ENCODE measurements at regions not wholly inside any gene's neighbourhood (a gene's known extent, or its start where the extent isn't known, plus 50 kb on each side); places are given as distances from the start of the nearest gene placed in this dataset.
A peak's percentile ranks its signal among the peaks of the same experiment; 100 is the strongest.
"Not testable (repeated sequence)": the region's sequence is repeated elsewhere in the genome, so short reads cannot be mapped to it uniquely, and the experiment has no call there.

DNA sequence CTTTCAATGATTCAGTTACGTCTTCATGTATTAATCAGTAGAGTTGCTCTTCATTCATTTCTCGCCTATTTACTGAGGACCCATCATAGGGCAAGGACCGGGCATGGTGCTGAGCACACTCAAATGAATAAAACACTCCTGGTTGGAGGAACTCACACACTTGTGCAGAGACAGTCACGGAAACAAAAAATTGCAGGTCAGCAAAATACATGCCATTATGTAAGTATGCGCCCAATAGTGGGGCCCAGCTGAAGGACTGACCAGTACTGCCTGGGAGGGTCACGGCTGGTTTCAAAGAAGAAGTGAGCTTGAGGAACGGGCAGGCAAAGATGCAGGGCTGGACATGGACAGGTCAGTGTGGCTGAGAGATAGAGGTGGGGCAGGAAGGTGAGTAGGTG lies 102.9 kb downstream of the DDX1 start:
- no peak for ATAC-seq (ENCODE audit: low FRiP score in 2 of 2)
- H3K9me3 ChIP-seq = no peaks in the 10 kb centered on the region
- no peaks in the 10 kb centered on the region for H3K36me3 ChIP-seq
- 83 to 87% methylated on average over 7 of the region's 7 CpGs for WGBS, 2 donors
- no peak for TF ChIP-seq POLR2AphosphoS5 (IDR thresholded peaks at IDR 0.05)
- TF ChIP-seq EP300 (IDR thresholded peaks at IDR 0.05) = no peak
- no peak for TF ChIP-seq POLR2A (IDR thresholded peaks at IDR 0.05)
- no peak for TF ChIP-seq CTCF (IDR thresholded peaks at IDR 0.05)
- H3K27ac ChIP-seq = no peak overlapping the region
- no peak overlapping the region for H3K4me3 ChIP-seq
- no peak for DNase-seq
- no peaks in the 10 kb centered on the region for H3K27me3 ChIP-seq
- H3K4me1 ChIP-seq = no peaks in the 10 kb centered on the region

DNA sequence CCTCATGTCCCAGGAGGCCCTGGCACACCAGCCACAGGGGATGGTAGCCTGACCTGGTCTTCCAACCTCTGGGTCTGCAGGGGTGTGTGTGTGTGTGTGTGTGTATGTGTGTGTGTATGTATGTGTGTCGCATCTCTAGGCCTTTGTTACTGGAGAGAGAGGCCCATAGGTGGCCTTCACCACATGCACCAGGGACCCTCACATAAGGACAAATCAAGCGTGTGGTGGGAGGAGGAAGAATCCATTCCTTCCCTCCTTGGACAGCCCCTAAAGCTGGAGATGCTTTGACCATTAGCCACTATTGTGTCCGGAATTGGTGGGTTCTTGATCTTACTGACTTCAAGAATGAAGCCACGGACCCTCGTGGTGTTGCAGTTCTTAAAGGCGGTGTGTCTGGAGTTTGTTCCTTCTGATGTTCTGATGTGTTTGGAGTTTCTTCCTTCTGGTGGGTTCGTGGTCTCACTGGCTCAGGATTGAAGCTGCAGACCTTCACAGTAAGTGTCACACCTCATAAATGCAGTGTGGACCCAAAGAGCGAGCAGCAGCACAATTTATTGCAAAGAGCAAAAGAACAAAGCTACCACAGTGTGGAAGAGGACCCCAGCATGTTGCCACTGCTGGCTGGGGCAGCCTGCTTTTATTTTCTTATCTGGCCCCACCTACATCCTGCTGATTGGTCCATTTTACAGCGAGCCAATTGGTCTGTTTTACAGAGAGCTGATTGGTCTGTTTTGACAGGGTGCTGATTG lies 104.1 kb downstream of the DDX1 start:
- no peaks in the 10 kb centered on the region for H3K27me3 ChIP-seq
- DNase-seq (no peak), ATAC-seq (ENCODE audit: low FRiP score in 2 of 2) (no peak)
- H3K4me1 ChIP-seq = peaks cover 0 to 2% (median 0%) of the 10 kb centered on the region in 4 donors
- H3K9me3 ChIP-seq = no peaks in the 10 kb centered on the region
- no peak for TF ChIP-seq CTCF (IDR thresholded peaks at IDR 0.05)
- no peak for TF ChIP-seq POLR2AphosphoS5 (IDR thresholded peaks at IDR 0.05)
- TF ChIP-seq POLR2A (IDR thresholded peaks at IDR 0.05) = no peak
- no peak for TF ChIP-seq EP300 (IDR thresholded peaks at IDR 0.05)
- 87 to 90% methylated on average over 8 to 9 of the region's 9 CpGs for WGBS, 2 donors
- H3K36me3 ChIP-seq = no peaks in the 10 kb centered on the region
- H3K27ac ChIP-seq = no peak overlapping the region
- H3K4me3 ChIP-seq = no peak overlapping the region

GRCh38 chr2:15696606-15697170 lies 105.0 kb downstream of the DDX1 start:
- 93 to 97% methylated on average over 19 to 26 of the region's 32 CpGs for WGBS, 2 donors
- H3K27me3 ChIP-seq; H3K27ac ChIP-seq; H3K4me3 ChIP-seq; H3K36me3 ChIP-seq; H3K4me1 ChIP-seq; H3K9me3 ChIP-seq; ATAC-seq (ENCODE audit: low FRiP score in 2 of 2): not testable (repeated sequence)
- DNase-seq = peak in 1 of 2 donors; percentile 74

- ATAC-seq (ENCODE audit: low FRiP score in 2 of 2) (no peak), DNase-seq (no peak)
- H3K36me3 ChIP-seq = no peaks in the 10 kb centered on the region
- H3K4me3 ChIP-seq = no peak overlapping the region
- no peaks in the 10 kb centered on the region for H3K27me3 ChIP-seq
- no peak overlapping the region for H3K27ac ChIP-seq
- no peaks in the 10 kb centered on the region for H3K9me3 ChIP-seq
- peaks cover 4 to 15% (median 6%) of the 10 kb centered on the region in 4 donors for H3K4me1 ChIP-seq
- WGBS, 2 donors = 85 to 95% methylated on average over 2 of the region's 2 CpGs
- no peak for TF ChIP-seq EP300 (IDR thresholded peaks at IDR 0.05)
- no peak for TF ChIP-seq POLR2AphosphoS5 (IDR thresholded peaks at IDR 0.05)
- TF ChIP-seq POLR2A (IDR thresholded peaks at IDR 0.05) = no peak
- TF ChIP-seq CTCF (IDR thresholded peaks at IDR 0.05) = no peak
Observed at GRCh38 chr2:15700131-15700530, 108.5 kb downstream of the DDX1 start.

DNA sequence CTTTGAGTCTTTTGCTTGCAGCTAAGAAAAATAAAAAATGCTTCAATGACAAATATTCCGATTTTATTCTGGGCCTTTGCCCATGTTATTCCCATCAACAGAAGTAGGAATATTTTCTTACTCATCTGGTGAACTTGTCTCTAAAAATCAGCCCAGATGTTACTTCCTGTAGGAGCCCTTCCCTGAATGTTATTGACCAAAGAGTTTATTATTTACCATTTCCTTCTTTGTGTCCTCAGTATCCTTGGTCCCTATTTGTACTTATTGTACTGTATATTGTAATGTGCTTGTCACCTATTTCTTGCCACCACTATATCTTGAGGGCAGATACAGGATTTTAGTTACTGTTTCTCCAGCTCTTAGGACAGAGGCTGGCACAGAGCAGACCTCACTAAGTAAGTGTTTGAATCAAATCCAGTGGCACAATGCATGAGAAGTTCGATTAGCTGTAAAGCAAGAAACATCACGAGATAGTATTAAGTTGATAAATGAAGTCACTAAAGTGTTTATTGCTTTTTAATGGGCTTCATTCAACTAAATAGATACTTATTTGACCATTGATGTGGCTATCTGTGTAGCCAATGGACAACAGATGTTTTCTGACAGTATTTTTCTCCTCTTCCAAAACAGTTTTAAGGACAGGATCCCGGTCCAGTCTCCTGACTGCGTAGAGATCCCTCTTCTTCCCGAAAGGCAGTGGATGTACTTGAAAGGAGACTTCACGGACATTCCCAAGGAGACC lies 109.1 kb downstream of the DDX1 start:
- ATAC-seq (ENCODE audit: low FRiP score in 2 of 2) (no peak), DNase-seq (no peak)
- no peak for TF ChIP-seq POLR2AphosphoS5 (IDR thresholded peaks at IDR 0.05)
- no peak for TF ChIP-seq EP300 (IDR thresholded peaks at IDR 0.05)
- no peak for TF ChIP-seq POLR2A (IDR thresholded peaks at IDR 0.05)
- no peak for TF ChIP-seq CTCF (IDR thresholded peaks at IDR 0.05)
- Histone ChIP-seq H3K36me3 (no peaks in the 10 kb centered on the region), H3K9me3 (no peaks in the 10 kb centered on the region), H3K4me3 (no peak overlapping the region), H3K27ac (no peak overlapping the region), H3K4me1 (peaks cover 4 to 17% (median 6%) of the 10 kb centered on the region in 4 donors), H3K27me3 (no peaks in the 10 kb centered on the region)
- 72 to 81% methylated on average over 7 of the region's 7 CpGs for WGBS, 2 donors
